SK-N-SH (cell line): ENCODE measurements at regions not wholly inside any gene's neighbourhood (a gene's known extent, or its start where the extent isn't known, plus 50 kb on each side); places are given as distances from the start of the nearest gene placed in this dataset.
A peak's percentile ranks its signal among the peaks of the same experiment; 100 is the strongest.

ENCODE experiments used
- CTCF ChIA-PET: fragments of 300-600, 350-600 bp; formaldehyde crosslinking; extraction: SDS; loops from one replicate; lab custom pipeline; 2021; lab: Yijun Ruan, JAX
- POLR2A ChIA-PET: fragments of 350-600 bp; sonication (Branson Sonifier 250); formaldehyde crosslinking; extraction: SDS; loops from one replicate; lab custom pipeline; 2020; ENCODE audit warnings: antibody characterized with exemption, inconsistent platforms; lab: Yijun Ruan, JAX
- DNase-seq: peaks from one replicate; pipeline ENCODE4 v3.0.0; 2012
- H2AFZ ChIP-seq: fragments of 200-600 bp; sonication (generic); 2 replicates; pipeline ENCODE4 v1.8.1; 2016; ENCODE audit warnings: antibody characterized with exemption, mild to moderate bottlenecking, low read depth
- H3F3A ChIP-seq: fragments of 200-600 bp; sonication (generic); replicated peaks from 2 replicates; pipeline ENCODE3; 2016; ENCODE audit warnings: antibody characterized with exemption, mild to moderate bottlenecking; ENCODE audit not compliant: insufficient read depth
- H3K27ac ChIP-seq, 2 experiments: fragments of 200-500 bp in 1 of 2; fragments of 200-600 bp in 1 of 2; sonication (Bioruptor generic) in 1 of 2; sonication (generic), shearing (Covaris generic) in 1 of 2; 2 replicates each; pipeline versions ENCODE4 v1.5.1 to v1.6.1; 2014 to 2016; ENCODE audit warnings: low read depth in 2 of 2, inconsistent platforms in 1 of 2, low read length in 1 of 2, mild to moderate bottlenecking in 1 of 2, mixed read lengths in 1 of 2
- H3K27me3 ChIP-seq: fragments of 200-600 bp; sonication (generic), shearing (Covaris generic); 2 replicates; pipeline ENCODE4 v1.6.1; 2016; ENCODE audit warnings: mixed run types; ENCODE audit not compliant: insufficient read depth
- H3K36me3 ChIP-seq, 2 experiments: fragments of 200-500 bp in 1 of 2; fragments of 200-600 bp in 1 of 2; sonication (Bioruptor generic) in 1 of 2; sonication (generic) in 1 of 2; replicated peaks in 1 of 2; 2 replicates each; pipeline versions ENCODE3 to v1.5.1; 2014 to 2016; ENCODE audit warnings: low read length in 1 of 2, mild to moderate bottlenecking in 1 of 2; ENCODE audit not compliant: insufficient read depth in 2 of 2, control insufficient read depth in 1 of 2
- H3K4me1 ChIP-seq, 2 experiments: fragments of 200-500 bp in 1 of 2; fragments of 200-600 bp in 1 of 2; sonication (Bioruptor generic) in 1 of 2; sonication (generic), shearing (Covaris generic) in 1 of 2; 2 replicates each; pipeline versions ENCODE4 v1.5.1 to v1.6.1; 2014 to 2016; ENCODE audit warnings: low read depth in 1 of 2, low read length in 1 of 2, mixed run types in 1 of 2; ENCODE audit not compliant: insufficient read depth in 2 of 2, control insufficient read depth in 1 of 2
- H3K4me2 ChIP-seq: fragments of 200-600 bp; sonication (generic), shearing (Covaris generic); 2 replicates; pipeline ENCODE4 v1.6.1; 2017; ENCODE audit warnings: mixed run types
- H3K4me3 ChIP-seq, 2 experiments: fragments of 200-500 bp in 1 of 2; fragments of 200-600 bp in 1 of 2; sonication (Bioruptor generic) in 1 of 2; sonication (generic), shearing (Covaris generic) in 1 of 2; 2 replicates each; pipeline versions ENCODE4 v1.5.1 to v1.8.1; 2014 to 2016; ENCODE audit warnings: low read depth in 2 of 2, inconsistent platforms in 1 of 2, low read length in 1 of 2, mild to moderate bottlenecking in 1 of 2, mixed read lengths in 1 of 2, moderate library complexity in 1 of 2
- H3K79me2 ChIP-seq: fragments of 200-600 bp; sonication (generic); 2 replicates; pipeline ENCODE4 v1.8.1; 2017; ENCODE audit warnings: mild to moderate bottlenecking; ENCODE audit not compliant: insufficient read depth
- H3K9ac ChIP-seq: fragments of 200-600 bp; sonication (generic); 2 replicates; pipeline ENCODE4 v1.6.1; 2017; ENCODE audit warnings: mixed run types
- H3K9me2 ChIP-seq: fragments of 200-600 bp; sonication (generic); 2 replicates; pipeline ENCODE4 v1.6.1; 2017; ENCODE audit warnings: mixed run types
- H3K9me3 ChIP-seq: fragments of 200-600 bp; sonication (generic); 2 replicates; pipeline ENCODE4 v1.6.1; 2017; ENCODE audit warnings: mixed run types, mild to moderate bottlenecking, moderate library complexity
- H4K20me1 ChIP-seq: fragments of 200-600 bp; sonication (generic); 2 replicates; pipeline ENCODE4 v1.6.1; 2017; ENCODE audit warnings: mild to moderate bottlenecking, mixed run types; ENCODE audit not compliant: insufficient read depth
- ELF1 ChIP-seq: IDR thresholded peaks from 2 replicates; pipeline ENCODE4 v1.4.0; 2012
- EP300 ChIP-seq, 2 experiments: IDR thresholded peaks; 2 replicates each; pipeline versions ENCODE4 v1.4.0 to v1.6.1; 2012; ENCODE audit warnings: borderline replicate concordance in 1 of 2, low read depth in 1 of 2, low read length in 1 of 2
- GABPA ChIP-seq: IDR thresholded peaks from 2 replicates; pipeline ENCODE4 v1.4.0; 2012; ENCODE audit warnings: low read depth, mild to moderate bottlenecking
- JUND ChIP-seq: IDR thresholded peaks from 2 replicates; pipeline ENCODE4 v1.4.0; 2012
- NFIC ChIP-seq: IDR thresholded peaks from 2 replicates; pipeline ENCODE4 v1.4.0; 2012; ENCODE audit warnings: borderline replicate concordance
- NRF1 ChIP-seq: IDR thresholded peaks from 2 replicates; pipeline ENCODE4 v1.6.1; 2012; ENCODE audit warnings: low read depth, mild to moderate bottlenecking, low read length
- RFX5 ChIP-seq: IDR thresholded peaks from 2 replicates; pipeline ENCODE4 v1.6.1; 2012; ENCODE audit warnings: mild to moderate bottlenecking, improper control_type of control experiment, low read length
- TCF12 ChIP-seq: IDR thresholded peaks from 2 replicates; pipeline ENCODE4 v1.4.0; 2012
- WGBS: methylation state at CpG from one replicate; pipeline ENCODE4 v1.1.6; 2017; ENCODE audit warnings: low lambda C conversion rate; 5-methylcytosine and 5-hydroxymethylcytosine counted together
- TF ChIP-seq, protein P1 (sequence below): IDR thresholded peaks from 2 replicates; pipeline ENCODE4; 2012
- TF ChIP-seq, protein P2 (sequence below): IDR thresholded peaks from 2 replicates; pipeline ENCODE4 v1.6.1; 2012; ENCODE audit warnings: mild to moderate bottlenecking, low read depth, low read length, moderate library complexity
- TF ChIP-seq, protein P3 (sequence below): fragments of 150-350 bp; IDR thresholded peaks from 2 replicates; pipeline ENCODE4 v1.6.1; 2017; ENCODE audit warnings: antibody characterized with exemption, low read length, low read depth, borderline replicate concordance

DNA sequence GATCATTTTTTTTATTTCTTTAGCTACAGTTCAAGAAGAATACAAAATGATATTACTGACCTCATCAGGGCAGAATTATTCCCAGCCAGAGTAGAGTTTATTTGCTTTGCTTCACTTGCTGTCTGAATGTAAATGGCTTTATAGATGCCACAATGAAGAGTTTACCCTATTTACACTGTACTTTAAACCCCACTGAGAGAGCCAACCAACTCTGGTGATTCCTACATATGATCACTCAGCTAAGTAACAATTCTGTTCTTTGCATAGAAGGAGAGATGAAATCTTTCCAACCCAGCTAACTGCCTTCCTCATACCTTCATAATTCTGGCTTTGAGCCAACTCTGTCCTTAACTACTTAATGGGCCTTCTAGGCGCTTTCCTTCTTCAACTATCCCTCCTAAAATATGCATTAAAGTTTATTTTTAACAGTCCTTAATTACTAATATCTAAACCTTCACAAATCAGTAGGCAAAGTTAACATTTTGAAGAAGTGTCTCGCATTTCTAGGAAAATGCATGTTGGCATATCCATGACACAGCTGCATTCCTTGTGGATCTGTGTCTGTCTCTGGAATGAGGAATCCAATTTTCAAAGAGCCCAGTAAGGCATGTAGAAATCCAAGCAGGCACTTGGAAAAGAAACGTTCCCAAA, 284.8 kb upstream of the GRAMD2B start:
- Histone ChIP-seq H3K36me3 (no peaks in the 10 kb centered on the region), H3K4me3 (no peak overlapping the region), H3K4me1 (peaks cover 6 to 12% of the 10 kb centered on the region in 2 experiments), H3K27me3 (no peaks in the 10 kb centered on the region), H2AFZ (peak overlapping the region; percentile 11; the same call in 1 of the 2 replicates), H3F3A (peaks cover 16% of the 10 kb centered on the region), H3K9ac (no peak overlapping the region; the same call in 1 of the 2 replicates), H3K9me3 (no peaks in the 10 kb centered on the region), H3K27ac (peak overlapping the region; percentile 50 to 89), H4K20me1 (no peaks in the 10 kb centered on the region), H3K79me2 (no peaks in the 10 kb centered on the region; the same call in 1 of the 2 replicates), H3K4me2 (peak overlapping the region; percentile 37; the same call in 1 of the 2 replicates), H3K9me2 (no peaks in the 10 kb centered on the region)
- CTCF ChIA-PET, result interaction anchor here (0.9 to 1.6 kb wide), 2 partner anchors 13 to 20 kb away, joined by 3 read pairs; no protein-coding TSS in a partner anchor
- TF ChIP-seq EP300 (IDR thresholded peaks at IDR 0.05; ENCODE audit: borderline replicate concordance in 1 of 2, low read depth in 1 of 2, low read length in 1 of 2) (peak in 1 of 2 experiments; percentile 51; a peak in 1 of 4 replicates), NFIC (peak; percentile 85), TCF12 (peak; percentile 47; the same call in 1 of the 2 replicates), NRF1 (no peak)
- TF ChIP-seq, protein P1, sequence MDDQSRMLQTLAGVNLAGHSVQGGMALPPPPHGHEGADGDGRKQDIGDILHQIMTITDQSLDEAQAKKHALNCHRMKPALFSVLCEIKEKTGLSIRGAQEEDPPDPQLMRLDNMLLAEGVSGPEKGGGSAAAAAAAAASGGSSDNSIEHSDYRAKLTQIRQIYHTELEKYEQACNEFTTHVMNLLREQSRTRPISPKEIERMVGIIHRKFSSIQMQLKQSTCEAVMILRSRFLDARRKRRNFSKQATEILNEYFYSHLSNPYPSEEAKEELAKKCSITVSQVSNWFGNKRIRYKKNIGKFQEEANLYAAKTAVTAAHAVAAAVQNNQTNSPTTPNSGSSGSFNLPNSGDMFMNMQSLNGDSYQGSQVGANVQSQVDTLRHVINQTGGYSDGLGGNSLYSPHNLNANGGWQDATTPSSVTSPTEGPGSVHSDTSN, result peak; percentile 77
- DNase-seq, result no peak
- 24% methylated on average over 3 of the region's 3 CpGs for WGBS
- POLR2A ChIA-PET, result no interaction called here

DNA sequence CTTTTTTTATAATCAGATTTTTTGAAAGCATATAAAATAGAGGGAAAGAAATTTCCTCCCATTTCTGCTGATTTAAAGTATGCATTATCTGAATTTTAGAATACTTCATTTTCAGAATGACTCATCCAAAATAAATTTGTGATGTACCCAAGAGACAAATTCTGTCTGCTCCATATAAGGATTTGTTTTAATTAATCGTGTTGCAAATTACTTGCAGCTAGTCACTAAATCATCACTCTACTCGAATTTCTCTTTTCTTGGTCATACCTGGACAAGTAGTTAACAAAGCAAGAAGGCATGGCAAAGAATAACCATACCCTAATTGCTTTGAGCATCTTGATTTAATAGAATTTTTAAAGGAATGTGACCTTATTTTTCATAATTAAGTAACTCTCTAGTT, 284.1 kb upstream of the GRAMD2B start:
- H2AFZ ChIP-seq, result peak overlapping the region; percentile 11; the same call in 1 of the 2 replicates
- no peaks in the 10 kb centered on the region for H3K9me3 ChIP-seq
- peaks cover 16% of the 10 kb centered on the region for H3F3A ChIP-seq
- TF ChIP-seq GABPA (no peak), RFX5 (no peak), ELF1 (no peak), JUND (no peak)
- TF ChIP-seq, protein P2, sequence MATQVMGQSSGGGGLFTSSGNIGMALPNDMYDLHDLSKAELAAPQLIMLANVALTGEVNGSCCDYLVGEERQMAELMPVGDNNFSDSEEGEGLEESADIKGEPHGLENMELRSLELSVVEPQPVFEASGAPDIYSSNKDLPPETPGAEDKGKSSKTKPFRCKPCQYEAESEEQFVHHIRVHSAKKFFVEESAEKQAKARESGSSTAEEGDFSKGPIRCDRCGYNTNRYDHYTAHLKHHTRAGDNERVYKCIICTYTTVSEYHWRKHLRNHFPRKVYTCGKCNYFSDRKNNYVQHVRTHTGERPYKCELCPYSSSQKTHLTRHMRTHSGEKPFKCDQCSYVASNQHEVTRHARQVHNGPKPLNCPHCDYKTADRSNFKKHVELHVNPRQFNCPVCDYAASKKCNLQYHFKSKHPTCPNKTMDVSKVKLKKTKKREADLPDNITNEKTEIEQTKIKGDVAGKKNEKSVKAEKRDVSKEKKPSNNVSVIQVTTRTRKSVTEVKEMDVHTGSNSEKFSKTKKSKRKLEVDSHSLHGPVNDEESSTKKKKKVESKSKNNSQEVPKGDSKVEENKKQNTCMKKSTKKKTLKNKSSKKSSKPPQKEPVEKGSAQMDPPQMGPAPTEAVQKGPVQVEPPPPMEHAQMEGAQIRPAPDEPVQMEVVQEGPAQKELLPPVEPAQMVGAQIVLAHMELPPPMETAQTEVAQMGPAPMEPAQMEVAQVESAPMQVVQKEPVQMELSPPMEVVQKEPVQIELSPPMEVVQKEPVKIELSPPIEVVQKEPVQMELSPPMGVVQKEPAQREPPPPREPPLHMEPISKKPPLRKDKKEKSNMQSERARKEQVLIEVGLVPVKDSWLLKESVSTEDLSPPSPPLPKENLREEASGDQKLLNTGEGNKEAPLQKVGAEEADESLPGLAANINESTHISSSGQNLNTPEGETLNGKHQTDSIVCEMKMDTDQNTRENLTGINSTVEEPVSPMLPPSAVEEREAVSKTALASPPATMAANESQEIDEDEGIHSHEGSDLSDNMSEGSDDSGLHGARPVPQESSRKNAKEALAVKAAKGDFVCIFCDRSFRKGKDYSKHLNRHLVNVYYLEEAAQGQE, result no peak
- TF ChIP-seq, protein P1, result no peak
- TF ChIP-seq, protein P3, sequence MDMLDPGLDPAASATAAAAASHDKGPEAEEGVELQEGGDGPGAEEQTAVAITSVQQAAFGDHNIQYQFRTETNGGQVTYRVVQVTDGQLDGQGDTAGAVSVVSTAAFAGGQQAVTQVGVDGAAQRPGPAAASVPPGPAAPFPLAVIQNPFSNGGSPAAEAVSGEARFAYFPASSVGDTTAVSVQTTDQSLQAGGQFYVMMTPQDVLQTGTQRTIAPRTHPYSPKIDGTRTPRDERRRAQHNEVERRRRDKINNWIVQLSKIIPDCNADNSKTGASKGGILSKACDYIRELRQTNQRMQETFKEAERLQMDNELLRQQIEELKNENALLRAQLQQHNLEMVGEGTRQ, result no peak
- H3K27me3 ChIP-seq, result no peaks in the 10 kb centered on the region
- no peaks in the 10 kb centered on the region for H4K20me1 ChIP-seq
- peak overlapping the region; percentile 50 to 89; a peak in 3 of 4 replicates for H3K27ac ChIP-seq
- H3K79me2 ChIP-seq, result no peaks in the 10 kb centered on the region; the same call in 1 of the 2 replicates
- no peak overlapping the region; the same call in 1 of the 2 replicates for H3K9ac ChIP-seq
- H3K4me2 ChIP-seq, result peak overlapping the region; percentile 37; the same call in 1 of the 2 replicates
- POLR2A ChIA-PET, result no interaction called here
- no peaks in the 10 kb centered on the region for H3K9me2 ChIP-seq
- DNase-seq, result no peak
- 40% methylated on average over 2 of the region's 2 CpGs for WGBS
- CTCF ChIA-PET, result no interaction called here
- no peaks in the 10 kb centered on the region for H3K36me3 ChIP-seq
- peaks cover 6 to 12% of the 10 kb centered on the region in 2 experiments for H3K4me1 ChIP-seq
- no peak overlapping the region for H3K4me3 ChIP-seq
